Neural cell (in vitro differentiated cells): ENCODE measurements at regions not wholly inside any gene's neighbourhood (a gene's known extent, or its start where the extent isn't known, plus 50 kb on each side); places are given as distances from the start of the nearest gene placed in this dataset.

Source experiments
- H2AFZ ChIP-seq: fragments of 200-600, 300-800 bp; sonication (generic), shearing (Covaris generic); 2 replicates; pipeline ENCODE4 v1.6.0; 2014; ENCODE audit warnings: low read depth, mild to moderate bottlenecking, antibody characterized with exemption, low read length, moderate library complexity
- H3F3A ChIP-seq: fragments of 200-600 bp; shearing (Covaris generic); 2 replicates; pipeline ENCODE4 v1.6.1; 2016; ENCODE audit warnings: mild to moderate bottlenecking, moderate library complexity, mixed read lengths, antibody characterized with exemption, low read length; ENCODE audit not compliant: insufficient read depth, poor library complexity, severe bottlenecking
- H3K27ac ChIP-seq: fragments of 200-600, 300-800 bp; sonication (generic), shearing (Covaris generic); 2 replicates; pipeline ENCODE4 v1.5.1; 2014; ENCODE audit warnings: mild to moderate bottlenecking, low read length, moderate library complexity
- H3K27me3 ChIP-seq: fragments of 300-800, 200-600 bp; sonication (generic), shearing (Covaris generic); 2 replicates; pipeline ENCODE4 v1.6.0; 2014; ENCODE audit warnings: mild to moderate bottlenecking, low read depth, low read length, moderate library complexity; ENCODE audit not compliant: insufficient read depth
- H3K36me3 ChIP-seq: fragments of 300-800, 200-600 bp; sonication (generic), shearing (Covaris generic); 2 replicates; pipeline ENCODE4 v1.5.1; 2014; ENCODE audit warnings: mild to moderate bottlenecking, antibody characterized with exemption, low read length, moderate library complexity; ENCODE audit not compliant: insufficient read depth
- H3K4me2 ChIP-seq: fragments of 300-800, 200-600 bp; sonication (generic), shearing (Covaris generic); 2 replicates; pipeline ENCODE4 v1.6.0; 2014; ENCODE audit warnings: mild to moderate bottlenecking, low read length
- H3K4me3 ChIP-seq: fragments of 300-800, 200-600 bp; sonication (generic), shearing (Covaris generic); 2 replicates; pipeline ENCODE4 v1.5.1; 2014; ENCODE audit warnings: mild to moderate bottlenecking, low read length, moderate library complexity
- H3K79me2 ChIP-seq: fragments of 200-600 bp; shearing (Covaris generic); replicated peaks from 2 replicates; pipeline ENCODE4 v1.6.0; 2014; ENCODE audit warnings: mild to moderate bottlenecking, low read length, moderate library complexity; ENCODE audit not compliant: insufficient read depth
- H3K9ac ChIP-seq: fragments of 300-800, 200-600 bp; sonication (generic), shearing (Covaris generic); 2 replicates; pipeline ENCODE4 v1.6.1; 2016; ENCODE audit warnings: mild to moderate bottlenecking, low read length, mixed read lengths
- H3K9me2 ChIP-seq: fragments of 200-600 bp; shearing (Covaris generic); 2 replicates; pipeline ENCODE4 v1.6.1; 2016; ENCODE audit warnings: mild to moderate bottlenecking, low read length, mixed read lengths; ENCODE audit not compliant: insufficient read depth
- H3K9me3 ChIP-seq: fragments of 200-600, 300-800 bp; sonication (generic), shearing (Covaris generic); 2 replicates; pipeline ENCODE4 v1.6.1; 2016; ENCODE audit warnings: mild to moderate bottlenecking, mixed run types, low read length, moderate library complexity, mixed read lengths
- H4K20me1 ChIP-seq: fragments of 200-600 bp; shearing (Covaris generic); 2 replicates; pipeline ENCODE4 v1.6.1; 2016; ENCODE audit warnings: mild to moderate bottlenecking, mixed run types; ENCODE audit not compliant: insufficient read depth
- EP300 ChIP-seq: fragments of 450-650 bp; conservative IDR thresholded peaks from 2 replicates; pipeline ENCODE4 v1.6.1; 2014; ENCODE audit warnings: antibody characterized with exemption, mild to moderate bottlenecking, moderate library complexity; ENCODE audit not compliant: poor library complexity, severe bottlenecking
- EZH2 ChIP-seq: fragments of 200-600, 300-800 bp; shearing (Covaris generic), sonication (generic); IDR thresholded peaks from 2 replicates; pipeline ENCODE4 v1.6.1; 2014; ENCODE audit warnings: antibody characterized with exemption, low read length, borderline replicate concordance, mild to moderate bottlenecking; ENCODE audit not compliant: insufficient read depth, poor library complexity, severe bottlenecking
- MXI1 ChIP-seq: fragments of 450-650 bp; conservative IDR thresholded peaks from 2 replicates; pipeline ENCODE4 v1.6.1; 2014; ENCODE audit warnings: antibody characterized with exemption, mild to moderate bottlenecking; ENCODE audit not compliant: poor library complexity, severe bottlenecking
- POLR2AphosphoS5 ChIP-seq: IDR thresholded peaks from 2 replicates; pipeline ENCODE4 v1.6.1; 2012
- RAD21 ChIP-seq: fragments of 450-650 bp; conservative IDR thresholded peaks from 2 replicates; pipeline ENCODE4 v1.6.1; 2014; ENCODE audit warnings: antibody characterized with exemption, mild to moderate bottlenecking, moderate library complexity
- REST ChIP-seq: IDR thresholded peaks from 2 replicates; pipeline ENCODE4 v1.6.1; 2012; ENCODE audit warnings: borderline replicate concordance
- SMC3 ChIP-seq: fragments of 450-650 bp; conservative IDR thresholded peaks from 2 replicates; pipeline ENCODE4 v1.6.1; 2014; ENCODE audit warnings: antibody characterized with exemption, mild to moderate bottlenecking, moderate library complexity; ENCODE audit not compliant: poor library complexity
- TAF1 ChIP-seq: IDR thresholded peaks from 2 replicates; pipeline ENCODE4 v1.6.1; 2012; ENCODE audit warnings: low read depth
- TF ChIP-seq, protein P1 (sequence below): fragments of 450-650 bp; IDR thresholded peaks from 2 replicates; pipeline ENCODE4 v1.5.1; 2014; ENCODE audit warnings: antibody characterized with exemption, mild to moderate bottlenecking, moderate library complexity; ENCODE audit not compliant: poor library complexity, severe bottlenecking

- no peak for TF ChIP-seq POLR2AphosphoS5
- TF ChIP-seq, protein P1, sequence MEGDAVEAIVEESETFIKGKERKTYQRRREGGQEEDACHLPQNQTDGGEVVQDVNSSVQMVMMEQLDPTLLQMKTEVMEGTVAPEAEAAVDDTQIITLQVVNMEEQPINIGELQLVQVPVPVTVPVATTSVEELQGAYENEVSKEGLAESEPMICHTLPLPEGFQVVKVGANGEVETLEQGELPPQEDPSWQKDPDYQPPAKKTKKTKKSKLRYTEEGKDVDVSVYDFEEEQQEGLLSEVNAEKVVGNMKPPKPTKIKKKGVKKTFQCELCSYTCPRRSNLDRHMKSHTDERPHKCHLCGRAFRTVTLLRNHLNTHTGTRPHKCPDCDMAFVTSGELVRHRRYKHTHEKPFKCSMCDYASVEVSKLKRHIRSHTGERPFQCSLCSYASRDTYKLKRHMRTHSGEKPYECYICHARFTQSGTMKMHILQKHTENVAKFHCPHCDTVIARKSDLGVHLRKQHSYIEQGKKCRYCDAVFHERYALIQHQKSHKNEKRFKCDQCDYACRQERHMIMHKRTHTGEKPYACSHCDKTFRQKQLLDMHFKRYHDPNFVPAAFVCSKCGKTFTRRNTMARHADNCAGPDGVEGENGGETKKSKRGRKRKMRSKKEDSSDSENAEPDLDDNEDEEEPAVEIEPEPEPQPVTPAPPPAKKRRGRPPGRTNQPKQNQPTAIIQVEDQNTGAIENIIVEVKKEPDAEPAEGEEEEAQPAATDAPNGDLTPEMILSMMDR: no peak
- no peak for TF ChIP-seq EZH2
- no peak for TF ChIP-seq EP300
- no peak for TF ChIP-seq RAD21
- TF ChIP-seq REST: no peak
- no peak for TF ChIP-seq TAF1
- TF ChIP-seq SMC3: no peak
- no peak for TF ChIP-seq MXI1
- H3F3A ChIP-seq: no peaks in the 10 kb centered on the region
- no peaks in the 10 kb centered on the region for H3K36me3 ChIP-seq
- H3K79me2 ChIP-seq: no peaks in the 10 kb centered on the region
- H3K9ac ChIP-seq: no peak overlapping the region
- no peaks in the 10 kb centered on the region for H3K27me3 ChIP-seq
- H3K4me2 ChIP-seq: no peak overlapping the region
- no peak overlapping the region for H2AFZ ChIP-seq
- no peaks in the 10 kb centered on the region for H4K20me1 ChIP-seq
- no peaks in the 10 kb centered on the region for H3K9me2 ChIP-seq
- no peak overlapping the region for H3K4me3 ChIP-seq
- H3K9me3 ChIP-seq: no peaks in the 10 kb centered on the region
- no peak overlapping the region for H3K27ac ChIP-seq
Measured at GRCh38 chr7:15087771-15088170, 185.2 kb upstream of the DGKB start.

- Histone ChIP-seq H3K4me2 (no peak overlapping the region), H3K9me2 (no peaks in the 10 kb centered on the region), H3K9ac (no peak overlapping the region), H3K27me3 (no peaks in the 10 kb centered on the region), H3K4me3 (no peak overlapping the region), H3K27ac (no peak overlapping the region), H3K9me3 (no peaks in the 10 kb centered on the region), H3K79me2 (no peaks in the 10 kb centered on the region), H3F3A (no peaks in the 10 kb centered on the region), H4K20me1 (no peaks in the 10 kb centered on the region), H2AFZ (no peak overlapping the region), H3K36me3 (no peaks in the 10 kb centered on the region)
- TF ChIP-seq, protein P1: no peak
- TF ChIP-seq EP300 (no peak), REST (no peak), TAF1 (no peak), SMC3 (no peak), POLR2AphosphoS5 (no peak), MXI1 (no peak), EZH2 (no peak), RAD21 (no peak)
Measured at GRCh38 chr7:15086862-15087261, 184.3 kb upstream of the DGKB start.
